GM21367 (cell line): ENCODE measurements at regions not wholly inside any gene's neighbourhood (a gene's known extent, or its start where the extent isn't known, plus 50 kb on each side); places are given as distances from the start of the nearest gene placed in this dataset.

ENCODE experiments used
- ATAC-seq: cut with Tn5 transposase; IDR thresholded peaks from one replicate; pipeline ENCODE4 v1.9.1; 2021; ENCODE audit not compliant: unreplicated experiment

DNA sequence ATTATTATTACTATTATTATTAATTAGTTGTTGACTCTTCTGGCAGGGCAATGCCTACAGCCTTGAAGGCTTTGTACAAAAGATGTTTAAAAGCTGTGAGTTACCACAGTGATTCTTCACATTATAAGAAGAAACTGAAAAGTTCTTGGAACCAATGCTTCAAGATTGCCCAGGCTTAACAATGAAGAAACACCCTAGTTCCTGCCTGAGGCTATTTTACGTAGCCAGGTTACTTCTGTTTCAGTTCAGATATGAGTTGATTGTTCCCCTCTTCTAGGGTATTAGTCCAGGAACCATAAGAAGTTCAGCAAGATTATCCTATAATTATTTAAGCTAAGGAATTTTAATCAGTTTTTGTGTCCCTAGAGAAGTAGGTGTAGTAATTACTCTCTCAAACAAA, 154.6 kb upstream of the CDH12 start:
- no peak for ATAC-seq

DNA sequence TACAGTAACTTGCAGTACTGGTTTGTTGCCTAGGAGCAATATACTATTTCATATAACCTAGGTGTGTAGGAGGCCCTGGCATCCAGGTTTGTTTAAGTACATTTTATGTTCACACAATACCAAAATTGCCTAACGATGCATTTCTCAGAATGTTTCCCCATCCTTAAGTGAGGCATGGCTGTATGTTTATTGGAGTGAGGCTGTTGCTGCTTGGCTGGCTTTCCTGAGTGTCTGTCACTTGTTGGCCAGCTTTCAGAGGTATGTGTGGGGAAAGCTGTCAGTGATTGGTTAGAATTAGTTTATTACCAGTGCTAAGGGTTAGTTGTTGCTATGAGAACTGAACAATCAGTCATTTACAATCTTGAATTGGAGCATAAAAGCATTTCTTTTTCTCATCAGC, 154.1 kb upstream of the CDH12 start:
- ATAC-seq = no peak

DNA sequence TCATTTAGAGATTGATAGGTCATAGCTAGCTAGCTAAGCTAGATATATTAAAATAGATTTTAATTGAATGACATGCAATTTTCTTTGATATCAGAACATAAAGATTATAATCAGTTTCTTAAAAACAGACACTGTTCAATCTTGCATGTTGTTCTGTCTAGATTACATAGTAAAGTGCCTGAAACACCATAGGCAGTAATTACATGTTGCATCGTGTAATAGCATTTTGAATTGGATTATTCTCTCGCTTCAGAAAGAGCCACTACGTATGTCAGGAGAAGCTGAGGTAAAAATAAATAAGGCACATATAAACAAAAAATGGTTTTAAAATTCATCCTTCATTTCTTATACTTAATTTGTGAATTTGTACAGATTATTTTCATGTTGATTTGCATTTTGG, 148.0 kb upstream of the CDH12 start:
- ATAC-seq = no peak

DNA sequence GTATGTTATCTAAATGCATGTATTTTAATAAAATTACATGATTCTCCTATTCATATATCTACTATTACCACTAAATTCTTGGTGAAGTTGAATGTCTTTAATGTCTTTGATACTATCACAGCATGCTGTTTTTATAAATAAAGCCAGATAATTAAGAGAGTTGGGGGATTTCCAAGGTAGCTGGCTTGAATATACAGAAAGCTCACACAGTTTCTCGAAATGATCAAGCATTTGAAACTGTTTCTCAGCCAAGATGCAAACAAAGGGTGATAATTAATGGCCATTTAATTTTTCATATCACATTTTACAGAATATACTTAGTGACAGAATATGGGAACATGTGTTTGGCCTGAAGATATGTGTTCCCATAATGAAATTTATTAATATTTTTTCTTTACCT, 145.6 kb upstream of the CDH12 start:
- ATAC-seq = no peak

DNA sequence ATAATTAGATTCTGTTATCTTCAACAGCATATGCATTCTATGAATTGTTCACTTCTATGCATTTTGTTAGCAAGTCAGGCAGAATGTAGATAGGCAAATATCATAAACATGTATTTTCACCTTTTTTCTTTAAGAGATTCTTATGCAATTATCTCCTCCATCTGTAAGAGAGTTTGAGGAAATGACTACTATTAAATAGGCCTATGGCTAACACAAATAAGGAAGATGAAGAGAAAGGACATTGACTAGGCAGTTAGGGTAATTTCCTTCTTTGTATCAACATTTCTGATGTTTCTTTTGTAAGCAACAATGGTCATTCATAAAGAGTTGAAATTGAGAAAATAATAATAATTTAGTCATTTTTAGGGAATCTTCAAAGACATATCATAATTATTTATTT, 145.2 kb upstream of the CDH12 start:
- ATAC-seq = no peak

DNA sequence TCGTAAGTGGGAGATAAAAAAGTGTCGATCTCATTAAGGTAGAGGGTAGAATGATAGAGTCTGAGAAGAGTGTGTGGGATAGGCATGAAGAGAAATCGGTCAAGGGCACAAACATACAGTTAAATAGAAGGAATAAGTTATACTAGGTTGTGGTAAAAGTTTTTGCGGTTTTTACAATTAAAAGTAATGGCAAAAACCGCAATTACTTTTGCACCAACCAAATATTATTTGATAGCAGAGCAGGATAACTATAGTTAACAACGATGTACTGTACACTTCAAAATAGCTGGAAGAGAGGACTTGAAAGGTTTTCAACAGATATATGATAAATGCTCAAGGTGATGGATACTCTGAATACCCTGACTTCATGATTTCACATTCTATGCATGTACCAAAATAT, 135.8 kb upstream of the CDH12 start:
- no peak for ATAC-seq

DNA sequence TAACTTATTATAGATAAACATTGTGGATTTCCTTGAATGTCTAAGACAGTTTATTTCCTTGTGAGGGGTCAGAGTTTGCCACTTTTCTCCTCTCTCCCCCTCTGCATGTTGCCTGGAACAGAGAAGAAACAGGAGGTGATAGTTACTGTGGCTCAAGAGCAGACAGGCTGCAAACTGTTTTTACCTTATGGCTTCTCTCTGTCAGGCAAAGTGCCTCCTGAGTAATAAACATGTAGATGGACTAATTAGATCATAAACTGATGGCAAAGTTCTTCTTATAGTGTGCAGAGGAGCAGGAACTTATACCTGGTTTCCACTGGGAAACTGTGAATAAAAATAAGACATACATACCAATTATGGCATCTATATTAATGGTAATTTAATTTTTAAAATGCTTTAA, 133.1 kb upstream of the CDH12 start:
- no peak for ATAC-seq

DNA sequence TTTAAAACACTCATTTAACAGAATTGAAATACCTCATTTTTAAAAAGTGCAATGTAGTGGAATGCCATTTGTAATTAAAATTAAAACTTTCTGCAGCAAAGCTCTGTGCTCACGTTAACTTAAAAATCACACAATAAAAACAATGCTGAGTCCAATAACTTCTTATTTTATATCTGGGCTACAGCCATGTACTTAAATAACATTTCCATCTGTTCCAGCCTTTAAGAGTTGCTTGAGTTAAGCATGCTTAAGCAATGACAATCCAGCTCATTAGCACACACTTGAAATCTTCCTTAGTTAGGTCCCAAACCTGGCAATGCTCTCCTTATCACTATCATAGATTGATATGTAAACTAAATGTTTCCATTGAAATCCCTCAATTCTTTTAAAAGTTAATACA, 132.3 kb upstream of the CDH12 start:
- ATAC-seq = no peak

DNA sequence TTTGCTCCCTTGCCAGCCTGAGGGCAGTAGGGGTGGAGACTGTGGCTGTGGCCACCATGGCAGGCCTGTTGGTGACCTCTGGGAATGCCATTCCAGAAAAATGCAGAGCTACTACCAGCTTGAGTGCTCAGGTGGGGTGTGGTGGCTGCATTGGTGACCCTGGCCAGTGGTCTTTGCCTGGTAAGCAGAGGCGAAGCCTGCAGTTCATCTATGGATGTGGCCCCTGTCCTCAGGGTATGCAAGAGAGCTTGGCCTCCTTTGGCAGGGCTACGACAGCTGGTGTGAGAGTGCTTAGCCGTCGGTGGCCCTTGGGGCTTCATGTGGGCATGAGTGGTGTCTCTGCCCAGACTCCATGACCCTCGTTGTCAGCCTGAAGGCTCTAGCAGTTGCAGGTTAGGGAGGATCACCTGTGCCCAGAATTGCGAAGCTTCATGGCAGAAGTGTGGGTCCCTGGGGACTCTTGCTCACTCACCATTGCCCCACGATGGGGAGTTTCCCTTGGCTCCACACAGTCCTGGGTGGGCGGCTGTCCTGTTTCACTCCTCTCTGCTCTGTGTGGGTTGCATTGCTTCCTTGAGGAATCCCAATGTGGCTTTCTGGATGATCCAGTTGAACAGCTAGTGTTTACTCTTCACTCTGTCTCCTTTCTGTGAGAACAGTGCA, 117.9 kb upstream of the CDH12 start:
- ATAC-seq = no peak

DNA sequence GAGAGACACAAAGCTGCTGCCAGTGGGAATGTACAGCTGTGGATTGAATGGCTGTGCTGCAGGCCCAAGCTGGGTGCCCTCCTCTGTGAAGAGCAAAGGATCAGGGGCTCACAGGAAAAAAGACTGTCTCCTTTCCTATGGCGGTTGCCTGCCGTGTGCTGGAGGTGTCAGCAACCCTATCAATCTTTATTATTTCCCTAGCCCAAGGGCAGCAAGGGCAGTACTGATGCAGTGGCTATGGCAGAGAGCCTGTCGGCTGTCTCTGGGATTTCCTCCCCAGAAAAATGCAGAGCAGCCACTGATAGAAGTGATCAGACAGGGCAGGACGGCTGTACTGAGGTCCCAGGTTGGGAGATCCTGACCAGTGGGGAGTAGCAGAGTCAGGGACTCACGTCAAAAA, 117.3 kb upstream of the CDH12 start:
- ATAC-seq = no peak

DNA sequence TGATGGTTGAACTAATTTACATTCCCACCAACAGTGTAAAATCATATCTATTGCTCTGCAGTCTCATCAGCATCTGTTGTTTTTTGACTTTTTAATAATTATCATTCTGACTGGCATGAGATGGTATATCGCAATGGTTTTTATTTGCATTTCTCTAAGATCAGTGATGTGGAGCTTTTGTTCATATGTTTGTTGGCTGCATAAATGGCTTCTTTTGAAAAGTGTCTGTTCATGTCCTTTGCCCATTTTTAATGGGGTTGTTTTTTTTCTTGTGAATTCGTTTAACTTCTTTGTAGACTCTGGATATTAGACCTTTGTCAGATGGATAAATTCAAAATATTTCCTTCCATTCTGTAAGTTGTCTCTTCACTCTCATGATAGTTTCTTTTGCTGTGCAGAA, 115.2 kb upstream of the CDH12 start:
- no peak for ATAC-seq

DNA sequence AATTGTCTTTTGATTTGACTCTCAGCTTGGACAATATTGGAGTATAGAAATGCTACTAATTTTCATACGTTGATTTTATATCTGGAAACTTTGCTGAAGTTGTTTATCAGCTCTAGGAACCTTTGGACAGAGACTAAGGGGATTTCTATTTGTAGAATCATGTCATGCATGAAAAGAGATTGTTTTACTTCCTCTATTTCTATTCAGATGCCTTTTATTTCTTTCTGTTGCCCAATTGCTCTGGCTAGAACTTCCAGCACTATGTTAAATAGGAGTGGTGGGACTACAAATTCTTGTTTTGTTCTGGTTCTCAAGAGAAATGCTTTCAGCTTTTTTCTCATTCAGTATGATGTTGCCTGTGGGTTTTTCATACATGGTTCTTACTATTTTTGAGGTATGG, 112.8 kb upstream of the CDH12 start:
- ATAC-seq = no peak

DNA sequence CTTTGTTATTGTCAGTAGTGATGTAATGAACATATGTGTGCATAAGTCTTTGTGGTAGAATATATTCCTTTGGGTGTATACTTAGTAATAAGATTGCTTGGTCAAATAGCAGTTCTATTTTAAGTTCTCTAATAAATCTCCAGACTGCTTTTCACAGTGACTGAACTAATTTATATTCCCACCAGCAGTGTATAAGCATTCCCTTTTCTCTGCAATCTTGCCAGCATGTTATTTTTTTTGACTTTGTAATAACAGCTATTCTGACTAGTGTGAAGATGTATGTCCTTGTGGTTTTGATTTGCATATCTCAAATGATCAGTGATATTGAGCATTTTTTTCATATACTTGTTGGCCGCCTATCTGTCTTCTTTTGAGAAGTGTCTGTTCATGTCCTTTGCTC, 111.5 kb upstream of the CDH12 start:
- ATAC-seq = no peak

DNA sequence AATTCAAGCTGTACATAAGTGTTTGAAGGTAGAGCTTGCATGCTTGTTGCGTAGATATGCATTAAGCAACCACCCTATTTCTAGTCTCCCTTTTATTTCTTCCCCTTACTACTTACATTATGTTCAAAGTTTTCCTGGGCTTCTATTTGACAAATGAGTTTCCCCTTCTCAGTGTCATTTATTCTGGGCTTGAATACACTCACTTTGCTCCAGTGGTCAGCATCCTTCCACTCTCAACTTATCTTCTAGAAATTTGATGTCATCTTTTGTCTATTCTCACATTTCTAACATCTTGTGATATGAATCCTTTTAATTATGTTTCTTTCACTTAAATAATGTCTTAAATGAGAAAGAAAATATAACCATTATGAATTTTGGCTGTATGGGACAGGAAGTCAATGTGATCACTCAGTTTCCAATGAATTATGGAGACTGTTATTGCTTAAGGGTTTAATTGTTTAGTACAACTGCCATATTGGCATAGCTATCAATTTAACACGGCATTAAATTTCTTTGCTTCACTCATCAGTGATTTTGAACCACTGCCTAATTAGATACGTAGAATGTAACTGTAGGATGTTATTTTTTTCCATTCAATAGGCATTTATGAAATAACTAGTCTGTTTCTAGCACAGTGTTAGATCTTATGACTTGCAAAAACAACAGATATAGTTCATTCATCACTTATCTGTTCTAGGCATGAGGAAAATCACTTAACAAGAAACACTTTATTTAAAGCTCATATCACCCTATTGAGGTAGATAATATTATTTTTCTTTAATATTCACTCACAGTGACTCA, 105.5 kb upstream of the CDH12 start:
- ATAC-seq = no peak

DNA sequence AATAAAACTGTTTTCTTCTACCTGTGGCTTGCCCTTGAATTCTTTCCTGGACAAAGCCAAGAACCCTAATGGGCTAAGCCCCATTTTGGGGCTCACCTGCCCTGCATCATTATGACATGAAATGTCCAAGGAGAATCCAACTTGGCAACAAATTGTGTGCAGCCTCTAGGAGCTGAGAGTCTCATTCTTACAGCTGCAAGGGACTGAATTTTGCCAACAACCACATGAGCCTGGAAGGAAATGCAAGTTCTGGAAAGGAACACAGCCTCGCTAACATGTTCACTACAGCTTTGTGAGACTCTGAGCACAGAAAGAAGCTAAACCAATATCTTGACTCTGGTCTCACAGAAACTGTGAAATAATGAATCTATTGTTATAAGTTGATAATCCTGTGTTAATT, 94.8 kb upstream of the CDH12 start:
- no peak for ATAC-seq

DNA sequence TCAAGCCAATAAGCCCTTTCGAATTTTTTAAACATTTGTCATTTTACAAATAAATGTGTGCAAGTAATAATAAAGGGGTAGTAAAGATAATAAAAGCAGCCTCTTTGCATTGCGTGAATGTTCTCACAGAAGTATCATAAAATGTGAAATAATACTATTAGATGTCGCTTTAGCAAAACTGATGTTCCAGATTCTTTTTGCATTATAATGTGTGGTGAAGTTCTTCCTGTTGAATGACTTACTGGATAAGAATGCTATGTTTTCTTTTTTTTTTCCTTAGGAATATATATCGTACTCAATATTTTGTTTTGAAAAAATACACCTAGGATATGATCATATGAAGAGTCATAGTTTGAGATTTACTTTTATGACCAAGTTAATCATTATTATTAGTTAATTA, 85.2 kb upstream of the CDH12 start:
- no peak for ATAC-seq

DNA sequence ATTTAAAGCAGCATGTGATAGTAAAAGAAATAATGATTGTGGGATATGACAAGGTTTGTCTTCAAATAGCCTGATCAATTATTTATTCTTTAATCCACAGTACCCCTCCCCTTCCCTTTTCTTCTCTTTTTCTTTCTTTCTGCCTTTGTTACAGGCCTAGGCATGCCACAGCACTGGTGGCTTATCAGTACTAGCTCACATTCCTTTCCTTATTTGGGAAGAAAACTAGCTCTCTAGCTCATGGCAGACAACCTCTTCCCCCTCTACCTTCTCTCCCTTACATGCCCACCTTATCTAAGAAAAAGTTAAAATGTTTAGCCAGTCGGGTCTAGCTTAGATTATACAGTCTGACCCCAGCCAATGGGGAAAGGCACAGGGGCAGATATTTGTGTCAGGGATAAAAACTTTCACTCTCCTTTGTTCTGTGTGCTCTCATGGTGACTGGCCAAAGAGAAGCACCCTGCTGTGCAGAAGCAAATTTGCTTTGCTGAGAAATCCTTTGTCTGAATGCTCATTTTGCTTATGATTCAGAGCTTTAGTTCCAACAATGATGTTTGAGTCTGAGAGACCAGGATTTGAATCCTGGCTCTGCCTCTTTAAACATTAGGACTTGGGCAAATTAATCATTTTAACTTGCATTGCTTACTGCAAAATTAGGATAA, 75.8 kb upstream of the CDH12 start:
- ATAC-seq = no peak

DNA sequence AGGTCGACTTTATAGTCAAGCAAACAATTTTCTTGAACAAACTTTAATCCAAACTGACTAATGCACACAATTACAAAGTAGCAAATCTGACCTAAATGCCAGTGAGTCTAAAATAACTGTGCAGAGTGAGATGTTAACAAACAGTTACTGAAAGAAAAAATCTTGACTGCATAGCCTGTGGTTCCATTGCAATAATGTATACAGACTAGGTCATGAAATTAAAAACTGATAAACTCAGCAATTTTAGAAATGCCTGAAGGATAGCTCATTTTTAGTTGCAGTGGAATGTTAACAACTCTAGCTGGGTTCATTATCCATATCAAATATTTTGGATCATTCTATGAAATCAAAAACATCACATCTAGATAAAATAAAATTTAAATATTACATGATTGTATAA, 73.4 kb upstream of the CDH12 start:
- no peak for ATAC-seq

DNA sequence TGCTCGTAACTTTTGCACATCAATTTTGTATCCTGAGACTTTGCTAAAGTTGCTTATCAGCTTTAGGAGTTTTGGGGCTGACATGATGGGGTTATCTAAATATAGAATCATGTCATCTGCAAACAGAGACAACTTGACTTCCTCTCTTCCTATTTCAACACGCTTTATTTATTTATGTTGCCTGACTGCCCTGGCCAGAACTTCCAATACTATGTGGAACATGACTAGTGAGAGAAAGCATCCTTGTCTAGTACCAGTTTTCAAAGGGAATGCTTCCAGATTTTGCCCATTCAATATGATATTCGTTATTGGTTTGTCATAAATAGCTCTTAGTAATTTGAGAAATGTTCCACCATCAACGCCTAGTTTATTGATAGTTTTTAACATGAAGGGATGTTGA, 65.4 kb upstream of the CDH12 start:
- no peak for ATAC-seq

DNA sequence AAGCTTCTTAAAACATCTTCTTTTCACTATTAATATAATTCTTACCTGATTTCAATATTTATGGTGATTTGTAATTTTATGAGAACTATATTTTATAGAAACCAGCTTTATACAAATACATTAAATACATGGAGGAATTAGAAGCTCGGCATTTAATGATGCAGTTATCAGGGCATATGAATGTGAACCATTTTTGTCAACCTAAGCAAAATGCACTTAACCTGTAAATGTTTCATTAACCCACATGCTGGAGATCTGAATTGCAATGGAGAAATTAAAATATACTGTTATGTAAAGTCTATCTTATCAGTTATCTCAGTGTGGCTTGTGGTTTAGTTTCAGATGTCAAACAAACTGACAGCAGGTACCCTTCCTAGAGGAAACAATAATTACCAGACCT, 63.2 kb upstream of the CDH12 start:
- ATAC-seq = no peak

DNA sequence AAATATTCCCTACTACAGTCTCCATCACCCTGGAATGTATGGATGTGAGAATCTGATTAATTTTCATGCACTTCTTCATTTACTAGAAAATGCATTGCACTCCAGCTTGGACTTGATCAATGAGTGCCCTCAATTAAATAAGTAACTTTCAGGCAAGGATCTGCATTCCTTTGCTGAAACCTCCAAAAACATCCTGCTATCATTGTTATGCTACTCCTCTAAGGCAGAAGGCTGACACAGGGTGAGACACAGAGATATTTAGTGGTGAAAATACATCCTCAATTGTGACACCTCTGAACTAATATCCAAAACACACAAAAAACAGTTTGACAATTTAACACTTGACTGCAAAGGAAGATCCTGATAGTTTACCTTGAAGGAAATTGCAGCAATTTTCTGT, 57.9 kb upstream of the CDH12 start:
- ATAC-seq = no peak

DNA sequence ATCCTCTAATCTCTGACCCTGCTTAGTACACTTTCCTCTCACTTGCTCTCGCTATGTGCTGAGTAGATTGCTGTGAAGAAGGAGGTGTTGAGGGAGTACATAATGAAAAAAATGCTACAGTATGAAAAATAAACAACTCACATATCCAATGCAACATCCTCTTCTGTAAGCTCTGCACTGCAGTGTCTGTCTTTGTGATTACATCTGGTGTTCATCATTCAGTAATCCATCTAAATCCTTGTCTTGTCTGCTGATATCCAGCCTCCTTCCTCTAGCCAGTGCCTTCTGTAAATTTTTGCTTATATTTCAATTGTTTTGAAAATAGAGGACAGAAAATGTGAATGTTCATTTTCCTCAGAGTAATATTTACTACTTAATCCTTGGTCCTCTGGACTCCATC, 57.4 kb upstream of the CDH12 start:
- ATAC-seq = no peak
